ENCODE measurements at regions not wholly inside any gene's neighbourhood (a gene's known extent, or its start where the extent isn't known, plus 50 kb on each side); places are given as distances from the start of the nearest gene placed in this dataset.

- DNase-seq = no peak
Observed at GRCh38 chr6:15058200-15059061, 187.4 kb upstream of the JARID2 start.

GRCh38 chr6:15061180-15061641 is 184.7 kb upstream of the JARID2 start:
- no peak for DNase-seq

DNA sequence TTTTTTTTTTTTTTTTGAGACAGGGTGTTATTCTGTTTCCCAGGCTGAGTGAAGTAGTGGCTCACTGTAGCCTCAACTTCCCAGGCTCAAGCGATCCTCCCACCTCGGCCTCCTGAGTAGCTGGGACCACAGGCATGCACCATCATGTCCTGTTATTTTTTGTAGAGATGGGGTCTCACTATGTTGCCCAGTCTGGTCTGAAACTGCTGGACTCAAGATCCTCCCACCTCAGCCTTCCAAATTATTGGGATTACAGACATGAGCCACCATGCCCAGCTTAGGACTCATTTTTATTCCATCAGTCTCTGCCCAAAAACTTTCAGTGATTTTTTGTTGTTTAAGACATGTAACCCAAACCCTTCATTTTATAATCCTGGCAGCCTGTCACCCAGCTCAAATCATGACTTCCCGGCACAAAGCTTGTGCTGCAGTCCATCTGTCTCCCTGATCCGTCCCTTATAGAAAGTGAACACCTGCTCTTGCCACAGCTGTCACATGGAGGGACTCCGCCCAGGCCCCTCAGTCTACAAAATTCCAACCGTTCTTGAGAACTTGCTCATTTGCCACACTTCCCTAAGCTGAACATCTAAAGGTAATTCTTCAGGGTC is 183.9 kb upstream of the JARID2 start:
- DNase-seq = no peak

DNA sequence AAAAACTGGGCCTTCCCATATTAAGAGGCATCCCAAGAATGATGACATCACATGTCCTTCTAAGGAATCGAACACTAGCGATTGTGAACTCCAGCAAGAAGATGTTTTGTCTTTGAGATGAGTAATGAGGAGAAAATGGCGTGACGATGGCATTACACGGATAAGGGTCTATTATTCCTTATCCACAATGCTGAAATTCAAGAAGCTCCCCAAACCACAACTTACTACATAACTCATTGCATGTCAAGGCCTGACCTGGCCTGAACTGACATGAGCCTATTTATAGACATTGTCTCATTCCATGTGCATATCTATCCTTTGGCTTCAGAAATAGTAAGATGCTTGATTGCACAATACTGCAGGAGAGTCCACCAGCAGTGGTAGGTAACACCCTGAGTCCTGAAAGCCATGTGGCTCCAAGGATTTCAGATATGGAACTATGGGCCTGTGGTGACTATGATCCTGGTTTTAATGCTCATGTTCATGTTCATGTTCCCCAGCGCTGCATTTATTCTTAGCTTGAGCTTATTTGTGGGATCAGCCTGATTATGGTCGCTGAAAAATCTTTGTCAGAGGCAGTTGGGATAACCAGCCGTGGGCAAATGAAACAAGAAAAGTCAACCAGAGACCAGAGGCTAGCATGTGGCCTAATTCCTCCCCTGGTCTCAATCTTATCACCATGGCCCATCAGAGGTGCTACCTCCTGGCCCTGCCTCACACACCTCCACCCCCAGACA is 183.2 kb upstream of the JARID2 start:
- no peak for DNase-seq

- no peak for DNase-seq
Observed at GRCh38 chr6:15063253-15063853, 182.5 kb upstream of the JARID2 start.

GRCh38 chr6:15065261-15065989 is 180.4 kb upstream of the JARID2 start:
- DNase-seq = no peak

GRCh38 chr6:15066089-15066758 is 179.6 kb upstream of the JARID2 start:
- no peak for DNase-seq

DNA sequence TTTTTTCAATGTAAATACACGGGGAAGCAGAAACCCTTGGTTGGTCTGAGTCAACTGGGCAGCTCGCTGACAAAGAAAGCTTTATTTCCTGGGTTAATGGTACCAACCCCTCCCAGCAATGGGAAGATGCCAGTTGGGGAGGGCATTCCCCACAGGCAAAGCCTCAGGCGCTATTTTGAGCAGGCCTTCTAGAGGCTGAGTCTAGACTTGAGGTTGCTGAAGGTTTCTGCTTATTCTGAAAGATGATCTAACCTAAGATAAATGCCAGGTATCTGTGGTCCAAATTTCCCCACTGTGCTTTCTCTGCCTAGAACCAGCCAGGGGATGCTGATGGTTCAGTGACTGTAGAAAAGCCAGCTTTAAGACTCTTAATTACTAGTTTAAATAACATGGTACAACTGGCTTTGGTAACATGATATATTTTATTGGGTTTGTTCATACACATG is 172.5 kb upstream of the JARID2 start:
- no peak for DNase-seq

GRCh38 chr6:15073883-15074465 is 171.9 kb upstream of the JARID2 start:
- DNase-seq = no peak

DNA sequence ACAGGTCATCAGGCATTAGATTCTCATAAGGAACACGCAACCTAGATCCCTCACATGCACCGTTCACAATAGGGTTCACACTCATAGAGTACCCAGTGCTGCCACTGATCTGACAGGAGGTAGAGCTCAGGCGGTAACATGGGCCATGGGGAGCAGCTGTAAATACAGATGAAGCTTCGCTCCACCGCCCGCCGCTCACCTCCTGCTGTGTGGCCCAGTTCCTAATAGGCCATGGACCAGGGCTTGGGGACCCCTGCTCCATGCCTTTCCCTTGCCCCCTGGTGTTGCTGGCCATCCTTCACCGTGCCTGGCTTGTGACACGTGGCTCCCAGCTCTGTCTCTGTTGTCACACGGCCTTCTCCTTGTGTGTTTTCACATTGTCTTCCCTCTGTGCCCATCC is 171.1 kb upstream of the JARID2 start:
- no peak for DNase-seq

DNA sequence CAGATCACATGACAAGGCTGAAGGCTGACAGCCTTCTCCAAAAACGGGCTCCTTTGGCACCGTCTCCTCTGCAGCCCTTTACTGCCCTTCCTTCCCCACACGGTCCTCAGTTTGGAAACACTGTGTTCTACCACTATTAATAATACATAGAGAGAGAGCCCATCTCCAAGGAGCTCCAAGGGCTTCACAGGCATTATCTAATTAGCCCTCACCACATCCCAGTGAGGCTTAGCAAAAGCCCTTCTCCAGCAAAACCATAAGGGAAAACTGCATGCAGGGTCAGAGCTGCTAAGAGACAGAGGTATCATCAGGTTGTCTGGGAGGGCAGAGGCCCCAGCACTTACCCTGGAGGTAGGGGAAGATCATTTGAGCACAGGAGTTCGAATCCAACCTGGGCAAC is 169.3 kb upstream of the JARID2 start:
- no peak for DNase-seq

GRCh38 chr6:15077006-15077405 is 168.9 kb upstream of the JARID2 start:
- no peak for DNase-seq

DNA sequence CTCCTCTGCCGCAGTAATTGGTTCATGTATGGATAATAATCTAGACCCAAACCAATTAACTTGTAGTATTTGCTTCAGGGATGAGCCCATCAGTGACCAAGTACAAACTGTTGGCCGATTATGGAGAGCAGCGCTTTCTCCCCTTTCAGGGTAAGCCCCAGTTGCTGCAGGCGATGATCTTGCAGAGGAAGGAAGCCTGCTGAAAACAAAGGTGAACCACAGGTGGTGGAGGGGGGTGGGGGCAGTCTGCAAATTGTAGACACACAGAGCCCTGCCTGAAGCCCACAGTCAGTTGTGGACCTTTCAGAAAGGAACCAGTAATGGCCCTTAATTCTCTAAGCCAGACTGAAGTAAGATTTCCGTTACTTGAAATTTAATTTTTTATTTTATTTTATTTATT is 167.9 kb upstream of the JARID2 start:
- no peak for DNase-seq

GRCh38 chr6:15079288-15079817 is 166.5 kb upstream of the JARID2 start:
- DNase-seq = no peak

GRCh38 chr6:15080895-15081294 is 165.0 kb upstream of the JARID2 start:
- DNase-seq = no peak

DNA sequence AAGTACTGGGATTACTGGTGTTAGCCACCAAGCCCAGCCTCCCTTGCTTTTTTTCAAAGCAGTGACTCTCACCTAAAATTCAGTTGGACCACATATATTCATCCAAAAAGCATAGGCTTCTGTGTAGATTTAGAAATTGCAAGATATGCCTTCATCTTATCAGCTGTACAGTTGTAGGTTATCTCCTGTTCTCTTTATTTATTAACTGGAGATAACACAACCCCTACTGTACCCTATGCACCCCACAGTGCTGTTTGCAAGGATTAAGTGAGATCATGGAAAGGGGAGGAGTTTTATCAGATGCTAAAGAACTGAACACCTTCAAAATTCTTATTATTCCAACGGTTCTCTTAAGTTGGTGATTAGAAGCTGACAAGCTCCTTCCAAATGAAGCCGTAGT is 164.4 kb upstream of the JARID2 start:
- DNase-seq = no peak

GRCh38 chr6:15082708-15083107 is 163.2 kb upstream of the JARID2 start:
- DNase-seq = no peak

DNA sequence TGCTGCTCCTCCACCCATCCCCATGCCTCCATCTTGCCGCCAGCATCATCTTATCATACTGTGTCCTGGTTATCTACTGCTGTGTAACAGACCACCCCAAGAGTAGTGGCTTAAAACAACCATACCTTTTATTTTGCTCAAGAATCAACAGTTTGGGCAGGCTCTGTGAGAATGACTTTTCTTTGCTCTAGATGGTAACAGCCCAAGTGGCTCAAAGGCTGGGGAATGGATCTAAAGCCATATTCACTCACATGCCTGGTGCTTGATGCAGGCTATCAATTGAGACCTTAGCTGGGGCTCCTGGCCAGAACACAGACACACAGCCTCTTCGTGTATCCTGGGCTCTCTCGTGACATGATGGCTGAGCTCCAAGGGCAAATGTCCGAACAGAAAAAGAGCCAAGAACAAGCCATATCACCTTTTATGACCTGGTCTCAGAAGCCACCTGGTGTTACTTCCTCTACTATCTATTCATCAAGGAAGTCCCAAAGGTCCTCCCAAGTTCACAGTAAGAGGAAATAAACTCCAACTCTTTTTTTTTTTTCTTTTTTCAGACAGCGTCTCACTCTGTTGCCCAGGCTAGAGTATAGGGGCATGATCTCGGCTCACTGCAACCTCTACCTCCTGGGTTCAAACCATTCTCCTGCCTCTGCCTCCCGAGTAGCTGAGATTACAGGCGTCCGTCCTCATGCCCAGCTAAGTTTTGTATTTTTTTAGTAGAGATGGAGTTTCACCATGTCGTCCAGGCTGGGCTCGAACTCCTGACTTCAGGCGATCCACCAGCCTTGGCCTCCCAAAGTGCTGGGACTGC is 159.3 kb upstream of the JARID2 start:
- no peak for DNase-seq

DNA sequence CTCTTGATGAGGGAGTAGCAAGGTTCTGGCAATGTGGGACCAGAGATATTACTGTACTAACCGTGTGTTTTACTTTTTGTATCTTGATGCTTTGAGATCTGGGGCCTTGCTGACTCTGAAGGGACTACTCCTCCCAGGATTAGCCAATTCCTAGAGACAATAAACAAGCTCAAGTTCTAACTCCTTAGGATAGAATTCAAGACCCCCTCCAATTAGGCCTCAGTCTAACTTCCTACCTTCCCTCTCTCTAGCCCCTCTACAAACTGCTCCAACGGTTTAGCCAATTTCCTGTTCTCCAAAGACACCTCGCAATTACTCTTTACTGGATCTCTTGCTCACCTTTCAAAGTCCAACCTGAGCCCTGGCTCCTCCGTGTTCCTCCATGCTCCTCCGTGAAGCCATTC is 158.7 kb upstream of the JARID2 start:
- no peak for DNase-seq

DNA sequence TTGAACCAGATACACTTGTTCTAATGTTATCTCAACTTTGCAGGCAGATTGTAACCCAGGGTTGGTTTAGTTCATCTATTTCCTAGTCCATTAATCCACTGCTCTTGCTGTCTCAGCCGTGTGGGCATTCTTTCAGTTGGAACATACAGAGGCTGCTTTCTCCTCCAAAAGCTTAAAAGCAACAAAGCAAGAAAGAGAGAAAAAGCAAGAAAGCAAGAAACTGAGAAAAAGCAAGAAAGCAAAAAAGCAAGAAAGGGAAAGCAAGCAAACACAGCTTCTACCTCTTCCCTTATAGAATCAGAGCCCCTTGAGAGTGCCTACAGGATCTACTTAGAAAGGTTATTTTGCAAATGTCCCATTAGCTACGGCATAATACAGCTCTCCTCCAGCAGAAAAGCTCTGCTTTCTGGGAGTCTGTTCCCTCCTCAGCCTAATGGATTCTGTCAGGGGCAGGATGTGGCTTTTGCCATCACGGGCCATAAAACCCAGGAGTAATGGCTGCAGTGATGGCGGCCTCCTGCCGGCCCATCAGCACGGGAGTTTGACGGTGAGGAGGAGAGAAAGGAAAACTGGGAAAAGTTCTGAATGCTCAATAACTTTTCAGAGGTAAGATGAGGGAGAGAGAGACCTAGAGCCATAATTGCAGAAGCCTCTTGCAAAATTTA is 156.8 kb upstream of the JARID2 start:
- DNase-seq = no peak
